Mesodermal cell (in vitro differentiated cells): ENCODE measurements at regions not wholly inside any gene's neighbourhood (a gene's known extent, or its start where the extent isn't known, plus 50 kb on each side); places are given as distances from the start of the nearest gene placed in this dataset.

Experiments used
- H3K27ac ChIP-seq: 2 replicates; pipeline ENCODE4 v1.7.0; 2013; ENCODE audit warnings: mild to moderate bottlenecking, low read depth, low read length, moderate library complexity; ENCODE audit not compliant: severe bottlenecking
- H3K36me3 ChIP-seq: 2 replicates; pipeline ENCODE4 v1.7.1; 2013; ENCODE audit warnings: mild to moderate bottlenecking, low read length, moderate library complexity; ENCODE audit not compliant: control insufficient read depth, insufficient read depth
- H3K4me1 ChIP-seq: one replicate; pipeline ENCODE4 v1.7.1; 2013; ENCODE audit warnings: mild to moderate bottlenecking, low read length; ENCODE audit not compliant: insufficient read depth, control insufficient read depth, poor library complexity, severe bottlenecking
- H3K4me3 ChIP-seq: 2 replicates; pipeline ENCODE4 v1.7.0; 2013; ENCODE audit warnings: low read length, control low read depth, mild to moderate bottlenecking; ENCODE audit not compliant: insufficient read depth, poor library complexity, severe bottlenecking; ENCODE audit errors: extremely low read depth
- H3K9me3 ChIP-seq: 2 replicates; pipeline ENCODE4 v1.7.1; 2013; ENCODE audit warnings: mild to moderate bottlenecking, low read length, moderate library complexity; ENCODE audit not compliant: control insufficient read depth
- WGBS, 2 experiments: methylation state at CpG; one replicate each; pipeline ENCODE4 v1.1.5; 2013; ENCODE audit warnings: missing lambda C conversion rate in 2 of 2; ENCODE audit not compliant: insufficient coverage in 2 of 2; 5-methylcytosine and 5-hydroxymethylcytosine counted together

DNA sequence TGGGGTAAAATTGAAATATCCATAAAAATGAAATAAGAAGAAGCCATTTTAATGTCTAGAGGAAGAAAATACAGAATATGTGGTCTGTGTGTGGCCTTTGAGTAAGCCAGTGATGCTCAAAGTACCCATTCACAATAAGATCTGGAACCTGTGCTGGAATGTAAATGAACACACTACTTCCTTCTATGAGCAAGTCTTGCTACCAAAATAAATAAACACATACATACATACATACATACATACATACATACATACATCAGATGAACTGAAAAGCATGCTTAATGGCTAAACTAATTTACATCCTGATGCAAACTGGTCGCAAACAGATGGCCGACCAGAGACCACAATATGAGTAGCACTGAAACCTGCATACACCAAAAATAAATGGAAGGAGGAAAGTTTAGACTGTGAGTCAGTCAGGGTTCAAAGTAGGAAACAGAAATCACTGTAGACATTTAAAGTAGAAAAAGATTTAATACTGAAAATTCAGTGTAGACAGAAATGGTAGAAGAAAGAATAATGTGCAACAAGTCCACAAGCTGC is 317.6 kb downstream of the CAAP1 start:
- H3K27ac ChIP-seq = no peak overlapping the region
- H3K9me3 ChIP-seq = no peaks in the 10 kb centered on the region
- H3K4me1 ChIP-seq = no peaks in the 10 kb centered on the region
- no peak overlapping the region for H3K4me3 ChIP-seq
- H3K36me3 ChIP-seq = no peaks in the 10 kb centered on the region
- no CpG with 5 or more reads among the region's 2 CpGs for WGBS, 2 experiments

DNA sequence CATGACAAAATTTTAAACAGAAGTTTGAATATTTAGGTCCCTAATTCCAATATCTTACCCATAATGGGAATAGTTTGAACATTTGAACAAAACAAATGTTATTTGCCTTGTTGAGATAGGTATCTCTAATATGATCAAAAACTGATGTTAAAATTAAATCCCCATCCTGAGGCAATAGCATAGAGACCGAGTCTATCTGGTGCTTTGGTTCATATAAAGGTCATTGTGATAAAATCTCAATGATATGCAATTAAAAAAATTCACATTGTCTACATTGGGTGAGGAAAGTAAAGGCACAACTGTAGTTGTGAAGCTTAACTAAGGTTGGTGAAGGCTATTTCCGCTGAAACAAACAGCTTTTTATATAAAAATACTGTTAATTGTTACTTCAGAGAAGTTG is 318.3 kb downstream of the CAAP1 start:
- no peak overlapping the region for H3K27ac ChIP-seq
- no peaks in the 10 kb centered on the region for H3K4me1 ChIP-seq
- no peaks in the 10 kb centered on the region for H3K9me3 ChIP-seq
- no peak overlapping the region for H3K4me3 ChIP-seq
- no CpG with 5 or more reads among the region's 2 CpGs for WGBS, 2 experiments
- H3K36me3 ChIP-seq = no peaks in the 10 kb centered on the region

DNA sequence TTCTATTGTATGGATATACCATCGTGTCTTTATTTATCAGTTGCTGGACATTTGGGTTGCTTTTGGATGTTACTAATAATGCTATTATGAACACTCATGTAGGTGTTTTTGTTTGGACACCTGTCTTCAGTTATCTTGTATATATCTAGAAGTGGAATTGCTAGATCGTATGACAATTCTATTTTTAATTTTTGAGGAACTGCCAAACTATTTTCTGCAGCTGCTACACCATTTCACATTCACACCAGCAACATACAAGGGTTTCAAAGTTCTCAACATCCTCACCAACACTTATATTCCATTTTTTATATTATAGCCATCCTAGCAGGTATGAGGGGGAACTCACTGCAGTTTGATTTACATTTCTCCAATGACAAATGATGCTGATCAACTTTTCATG is 324.6 kb downstream of the CAAP1 start:
- WGBS, 2 experiments = 100% methylated on average over 1 of the region's 2 CpGs; no CpG with 5 or more reads in 1 of the 2 experiments
- Histone ChIP-seq H3K9me3 (no peaks in the 10 kb centered on the region), H3K4me3 (no peak overlapping the region), H3K4me1 (no peaks in the 10 kb centered on the region), H3K36me3 (no peaks in the 10 kb centered on the region), H3K27ac (no peak overlapping the region)

DNA sequence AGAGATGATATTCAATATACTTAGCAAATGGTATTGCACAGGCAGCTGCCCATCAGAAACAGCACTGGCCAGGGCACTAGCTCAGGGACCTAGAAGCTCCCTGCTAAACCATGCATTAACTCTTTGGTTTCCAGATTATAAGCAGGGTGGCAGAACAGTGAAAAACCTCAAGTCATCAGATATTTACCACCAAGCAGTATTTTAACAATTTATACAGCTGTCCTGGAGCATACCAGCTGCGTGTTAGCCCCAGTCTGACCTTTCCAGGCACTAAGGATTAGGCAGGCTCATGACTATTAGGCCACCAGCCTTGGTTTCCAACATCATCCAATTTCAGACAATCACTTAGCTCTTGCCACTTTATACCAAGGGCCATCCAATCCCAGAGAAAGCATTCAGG is 326.5 kb downstream of the CAAP1 start:
- Histone ChIP-seq H3K27ac (no peak overlapping the region), H3K9me3 (no peaks in the 10 kb centered on the region), H3K4me3 (no peak overlapping the region), H3K4me1 (no peaks in the 10 kb centered on the region), H3K36me3 (no peaks in the 10 kb centered on the region)
- 88 to 94% methylated on average over 1 of the region's 1 CpG for WGBS, 2 experiments

DNA sequence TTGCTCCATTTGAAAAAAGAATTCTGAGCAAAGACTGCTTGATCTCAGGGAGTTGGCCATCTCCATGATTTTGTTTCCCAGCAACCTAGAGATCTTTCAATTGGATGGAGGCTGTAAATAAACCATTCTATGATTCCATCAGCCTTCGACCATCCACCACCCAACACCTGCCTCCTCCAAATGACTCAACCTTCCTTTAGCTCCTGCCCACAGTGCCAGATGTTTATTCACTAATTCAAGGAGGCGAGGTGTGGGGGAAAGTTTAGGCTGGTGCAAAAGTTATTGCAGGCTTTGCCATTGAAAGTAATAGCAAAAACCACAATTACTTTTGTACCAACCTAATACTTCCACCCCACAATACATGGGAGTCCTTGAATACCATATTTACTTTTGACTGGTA is 327.5 kb downstream of the CAAP1 start:
- Histone ChIP-seq H3K27ac (no peak overlapping the region), H3K9me3 (no peaks in the 10 kb centered on the region), H3K36me3 (no peaks in the 10 kb centered on the region), H3K4me1 (no peaks in the 10 kb centered on the region), H3K4me3 (no peak overlapping the region)
- WGBS, 2 experiments = no CpG with 5 or more reads among the region's 2 CpGs

DNA sequence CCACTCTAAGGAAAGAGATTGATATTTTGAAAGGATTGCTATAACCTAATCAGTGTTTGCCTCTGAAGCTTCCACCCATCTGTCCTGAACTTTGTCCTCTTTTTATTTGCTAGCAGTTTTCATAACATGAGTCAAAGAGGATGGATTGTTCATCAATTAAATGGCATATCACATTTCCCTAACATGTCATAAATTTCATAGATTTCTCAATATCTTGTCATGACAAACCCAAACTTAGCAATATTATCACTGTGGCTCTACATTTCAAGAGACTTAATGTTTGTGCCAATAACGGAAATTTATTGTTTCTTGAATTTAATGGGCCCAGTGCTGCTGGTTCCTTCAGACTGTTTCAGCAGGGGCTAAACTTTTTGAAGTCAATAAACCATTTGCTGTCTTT is 330.3 kb downstream of the CAAP1 start:
- no peak overlapping the region for H3K4me3 ChIP-seq
- H3K9me3 ChIP-seq = no peaks in the 10 kb centered on the region
- H3K36me3 ChIP-seq = no peaks in the 10 kb centered on the region
- no CpG with 5 or more reads among the region's 1 CpG for WGBS, 2 experiments
- H3K4me1 ChIP-seq = no peaks in the 10 kb centered on the region
- H3K27ac ChIP-seq = no peak overlapping the region

DNA sequence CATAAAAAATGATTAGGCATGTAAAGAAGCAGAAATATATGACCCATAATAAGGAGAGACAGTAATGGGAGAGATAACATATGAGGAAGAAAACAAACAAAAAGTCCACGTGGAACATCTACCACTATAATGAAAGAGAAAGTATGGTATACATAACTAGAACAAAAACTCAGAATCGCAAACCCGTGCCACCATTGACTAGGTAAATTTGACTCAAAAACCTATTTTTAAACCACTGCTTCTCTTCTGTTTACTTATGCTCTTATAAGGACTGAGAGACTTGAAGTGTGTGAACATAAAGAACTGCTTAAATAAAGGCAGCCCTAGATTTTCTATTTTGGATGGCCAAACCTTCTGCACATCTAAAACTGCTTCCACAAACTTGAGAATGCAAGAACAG is 330.7 kb downstream of the CAAP1 start:
- no peaks in the 10 kb centered on the region for H3K9me3 ChIP-seq
- no peak overlapping the region for H3K27ac ChIP-seq
- no peaks in the 10 kb centered on the region for H3K4me1 ChIP-seq
- no peak overlapping the region for H3K4me3 ChIP-seq
- no peaks in the 10 kb centered on the region for H3K36me3 ChIP-seq
- WGBS, 2 experiments = no CpG with 5 or more reads among the region's 3 CpGs

DNA sequence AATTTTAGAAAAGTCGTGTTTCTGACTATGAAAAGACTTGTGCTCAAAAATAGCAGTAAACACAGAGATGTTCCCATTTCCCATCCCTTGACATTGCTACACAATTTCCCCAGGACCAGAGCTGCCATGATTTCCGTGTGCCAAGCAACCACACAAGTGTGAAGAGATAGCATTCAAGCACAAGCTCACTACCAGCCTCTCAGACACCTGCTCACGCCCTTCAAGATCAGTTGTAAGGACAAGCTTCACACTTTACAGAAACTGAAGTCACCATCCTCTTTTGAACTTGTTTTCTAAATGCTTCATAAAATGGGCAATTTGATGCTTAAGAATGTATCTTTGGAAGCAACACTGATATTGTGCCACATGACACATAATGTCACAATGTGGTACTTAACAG is 333.1 kb downstream of the CAAP1 start:
- H3K36me3 ChIP-seq = no peaks in the 10 kb centered on the region
- no peaks in the 10 kb centered on the region for H3K9me3 ChIP-seq
- WGBS, 2 experiments = 89 to 97% methylated on average over 2 to 3 of the region's 3 CpGs
- H3K4me3 ChIP-seq = no peak overlapping the region
- no peak overlapping the region for H3K27ac ChIP-seq
- H3K4me1 ChIP-seq = no peaks in the 10 kb centered on the region

DNA sequence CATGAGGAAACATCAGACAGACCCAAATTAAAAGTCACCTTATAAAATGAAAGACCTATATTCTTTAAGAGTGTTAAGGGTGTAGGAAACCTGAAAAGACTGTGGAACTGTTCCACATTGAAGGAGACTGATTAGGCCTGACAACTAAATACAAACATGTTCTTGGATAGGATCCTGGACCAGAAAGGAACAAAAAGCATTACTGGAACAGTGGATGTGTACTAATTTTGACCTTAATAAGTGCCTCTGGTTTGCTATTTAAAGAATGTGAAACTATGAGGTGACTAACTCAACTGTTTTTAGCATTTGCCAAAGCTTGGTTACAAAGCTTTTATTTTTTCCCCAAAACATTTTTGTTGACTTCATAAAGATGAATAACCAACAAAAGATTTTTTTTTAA is 340.6 kb downstream of the CAAP1 start:
- Histone ChIP-seq H3K9me3 (no peaks in the 10 kb centered on the region), H3K4me3 (no peak overlapping the region), H3K4me1 (no peaks in the 10 kb centered on the region), H3K27ac (no peak overlapping the region), H3K36me3 (no peaks in the 10 kb centered on the region)

DNA sequence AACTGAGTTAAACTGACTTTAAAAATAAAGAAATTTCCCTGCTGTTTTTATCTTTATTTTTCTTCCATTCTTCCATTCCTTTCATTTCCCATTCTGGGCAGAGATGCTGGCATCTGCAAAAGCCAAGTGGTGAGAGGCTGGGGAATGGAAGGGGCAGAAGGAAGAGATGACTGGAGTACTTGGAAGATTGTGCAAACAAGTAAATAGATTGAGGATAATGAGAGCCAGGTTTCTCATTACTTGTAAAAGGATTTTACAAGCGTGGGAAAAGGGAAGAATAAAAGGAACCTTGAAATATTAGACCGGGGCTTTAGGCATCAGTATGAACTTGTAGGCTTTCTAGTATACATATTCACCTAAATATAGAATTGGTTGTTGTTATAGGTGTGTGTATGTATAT is 341.2 kb downstream of the CAAP1 start:
- no peak overlapping the region for H3K4me3 ChIP-seq
- H3K9me3 ChIP-seq = no peaks in the 10 kb centered on the region
- H3K27ac ChIP-seq = no peak overlapping the region
- 88% methylated on average over 1 of the region's 2 CpGs; no CpG with 5 or more reads in 1 of the 2 experiments for WGBS, 2 experiments
- no peaks in the 10 kb centered on the region for H3K36me3 ChIP-seq
- H3K4me1 ChIP-seq = no peaks in the 10 kb centered on the region

DNA sequence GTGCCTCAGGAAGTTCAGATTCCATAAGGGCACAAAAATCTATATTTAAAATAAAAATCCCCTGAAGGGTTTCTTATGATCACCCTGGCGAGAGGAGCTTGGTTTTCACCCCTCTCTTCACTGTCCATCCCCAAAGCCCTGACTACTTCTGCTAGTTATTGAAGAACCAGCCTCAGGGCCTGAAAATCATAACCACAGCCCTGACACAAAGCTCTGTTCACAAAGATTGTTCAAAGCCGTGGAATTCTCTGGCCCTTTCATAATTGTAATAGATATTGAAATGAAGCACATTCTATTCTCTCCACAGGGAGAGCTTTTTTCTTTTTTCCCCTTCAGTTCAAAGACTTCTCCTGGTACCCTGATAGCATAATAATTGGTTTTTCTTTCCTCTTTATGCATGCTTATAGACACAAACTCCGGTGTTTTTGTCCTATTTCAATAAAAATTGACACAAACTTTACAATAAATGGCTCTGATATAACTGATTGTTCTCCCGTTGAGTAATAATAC is 343.8 kb downstream of the CAAP1 start:
- 89 to 90% methylated on average over 1 to 2 of the region's 4 CpGs for WGBS, 2 experiments
- no peaks in the 10 kb centered on the region for H3K36me3 ChIP-seq
- no peaks in the 10 kb centered on the region for H3K4me1 ChIP-seq
- H3K4me3 ChIP-seq = no peak overlapping the region
- H3K9me3 ChIP-seq = no peaks in the 10 kb centered on the region
- no peak overlapping the region for H3K27ac ChIP-seq
